Spleen (tissue), 11 donors: ENCODE measurements at regions not wholly inside any gene's neighbourhood (a gene's known extent, or its start where the extent isn't known, plus 50 kb on each side); places are given as distances from the start of the nearest gene placed in this dataset.

Source experiments
- DNase-seq: peaks from one replicate; pipeline ENCODE4 v3.0.0-alpha.2; 2020
- H3K27ac ChIP-seq, 8 donors: fragments of 200-600 bp; sonication (generic) in 7 of 8; 1 replicate in 4 of 8; 2 replicates in 4 of 8; pipeline versions ENCODE4 v1.5.0 to v1.8.0; 2016 to 2021; ENCODE audit warnings: inconsistent platforms in 4 of 8, mild to moderate bottlenecking in 4 of 8, moderate library complexity in 1 of 8
- H3K27me3 ChIP-seq, 7 donors: fragments of 200-600 bp; sonication (generic) in 6 of 7; replicated peaks in 1 of 7; 1 replicate in 4 of 7; 2 replicates in 3 of 7; pipeline versions ENCODE4 v1.5.0 to v1.8.0; 2016 to 2021; ENCODE audit warnings: inconsistent platforms in 3 of 7, mild to moderate bottlenecking in 1 of 7
- H3K36me3 ChIP-seq, 6 donors: fragments of 200-600 bp; sonication (generic) in 5 of 6; 1 replicate in 4 of 6; 2 replicates in 2 of 6; pipeline versions ENCODE4 v1.5.0 to v1.8.0; 2016 to 2021; ENCODE audit warnings: inconsistent platforms in 2 of 6
- H3K4me1 ChIP-seq, 6 donors: fragments of 200-600 bp; sonication (generic) in 5 of 6; 1 replicate in 3 of 6; 2 replicates in 3 of 6; pipeline versions ENCODE4 v1.5.0 to v1.8.0; 2016 to 2021; ENCODE audit warnings: inconsistent platforms in 3 of 6
- H3K4me3 ChIP-seq, 8 donors: fragments of 200-600 bp; sonication (generic) in 7 of 8; 1 replicate in 4 of 8; 2 replicates in 4 of 8; pipeline versions ENCODE4 v1.5.0 to v1.8.0; 2016 to 2021; ENCODE audit warnings: inconsistent platforms in 4 of 8, mild to moderate bottlenecking in 4 of 8, moderate library complexity in 2 of 8
- H3K9me3 ChIP-seq, 8 donors: fragments of 200-600 bp; sonication (generic) in 7 of 8; 1 replicate in 4 of 8; 2 replicates in 4 of 8; pipeline versions ENCODE4 v1.5.0 to v1.8.0; 2016 to 2021; ENCODE audit warnings: inconsistent platforms in 4 of 8
- CTCF ChIP-seq, 11 experiments: fragments of 200-600 bp in 7 of 11; fragments of 450-650 bp in 4 of 11; sonication (generic) in 4 of 11; IDR thresholded peaks in 8 of 11; conservative IDR thresholded peaks in 3 of 11; 1 replicate in 7 of 11; 2 replicates in 4 of 11; pipeline versions ENCODE4 v1.4.0 to v1.8.0; 2016 to 2021; ENCODE audit warnings: antibody characterized with exemption in 11 of 11, inconsistent platforms in 4 of 11, mild to moderate bottlenecking in 1 of 11
- POLR2A ChIP-seq, 3 donors: fragments of 450-650 bp; IDR thresholded peaks; one replicate each; pipeline ENCODE4 v1.5.1; 2017; ENCODE audit warnings: antibody characterized with exemption in 3 of 3, mild to moderate bottlenecking in 1 of 3
- POLR2AphosphoS5 ChIP-seq, 3 donors: sonication (generic); formaldehyde crosslinking; IDR thresholded peaks; one replicate each; pipeline ENCODE4 v1.5.1; 2017; ENCODE audit warnings: antibody characterized with exemption in 3 of 3
- WGBS, 5 donors: extraction: QIAGEN DNeasy Blood & Tissue Kit in 3 of 5; methylation state at CpG; one replicate each; pipeline versions ENCODE4 v1.1.5 to v1.1.7; 2013 to 2018; 5-methylcytosine and 5-hydroxymethylcytosine counted together
- intact Hi-C: fragments of 100-400 bp; cut with DNase I; formaldehyde crosslinking; loops from one replicate; pipeline ENCODE4 v1.15.0; 2023; ENCODE audit warnings: low total_unique reads
- donor health status: healthy with polysubstance abuse.
- donor health status: DM: no; HTN: no; CAD: no; lungs with moderate emphysema.
- donor health status: DM: no; HTN: no; CAD: no.
- donor health status: Bipolar disorder and iron deficiency.
- donor health status: healthy.
- donor health status: DM: no; HTN: no; CAD: no.
- donor health status: DM: yes; HTN: yes; CAD: no.

- Histone ChIP-seq H3K4me3 (no peak overlapping the region), H3K36me3 (no peaks in the 10 kb centered on the region), H3K27me3 (no peaks in the 10 kb centered on the region), H3K4me1 (peaks cover 0 to 46% (median 21%) of the 10 kb centered on the region in 6 donors), H3K27ac (no peak overlapping the region), H3K9me3 (no peaks in the 10 kb centered on the region)
- whole genome bisulfite sequencing, 5 donors: 27 to 70% (median 54%) methylated on average over 2 of the region's 2 CpGs
- no peak for TF ChIP-seq CTCF (IDR thresholded peaks at IDR 0.05 in 8 of 11, conservative IDR thresholded peaks at IDR 0.05 in 3 of 11)
- no peak for TF ChIP-seq POLR2A (IDR thresholded peaks at IDR 0.05)
- TF ChIP-seq POLR2AphosphoS5 (IDR thresholded peaks at IDR 0.05): no peak
- intact Hi-C loops: no loop called here
- no peak for DNase-seq
Measured at GRCh38 chr11:112526699-112527416, 266.2 kb upstream of the PLET1 start.

- no peak for DNase-seq
- H3K4me1 ChIP-seq: peaks cover 0 to 34% (median 17%) of the 10 kb centered on the region in 6 donors
- H3K9me3 ChIP-seq: no peaks in the 10 kb centered on the region
- H3K36me3 ChIP-seq: no peaks in the 10 kb centered on the region
- 70 to 85% (median 73%) methylated on average over 4 of the region's 4 CpGs for WGBS, 5 donors
- peaks cover 0 to 12% (median 0%) of the 10 kb centered on the region in 7 donors for H3K27me3 ChIP-seq
- intact Hi-C loops: no loop called here
- TF ChIP-seq POLR2A (IDR thresholded peaks at IDR 0.05) (no peak), POLR2AphosphoS5 (IDR thresholded peaks at IDR 0.05) (no peak), CTCF (IDR thresholded peaks at IDR 0.05 in 8 of 11, conservative IDR thresholded peaks at IDR 0.05 in 3 of 11) (no peak)
- H3K27ac ChIP-seq: no peak overlapping the region
- H3K4me3 ChIP-seq: no peak overlapping the region
Measured at GRCh38 chr11:112529071-112529470, 268.4 kb upstream of the PLET1 start.

GRCh38 chr11:112532506-112532905 is 271.8 kb upstream of the PLET1 start:
- no peak overlapping the region for H3K27ac ChIP-seq
- DNase-seq: no peak
- H3K27me3 ChIP-seq: peaks cover 0 to 30% (median 0%) of the 10 kb centered on the region in 7 donors
- 75 to 95% (median 87%) methylated on average over 1 of the region's 1 CpG for WGBS, 5 donors
- intact Hi-C loops: no loop called here
- no peaks in the 10 kb centered on the region for H3K4me1 ChIP-seq
- no peaks in the 10 kb centered on the region for H3K9me3 ChIP-seq
- no peak overlapping the region for H3K4me3 ChIP-seq
- TF ChIP-seq POLR2AphosphoS5 (IDR thresholded peaks at IDR 0.05): no peak
- no peak for TF ChIP-seq CTCF (IDR thresholded peaks at IDR 0.05 in 8 of 11, conservative IDR thresholded peaks at IDR 0.05 in 3 of 11)
- no peak for TF ChIP-seq POLR2A (IDR thresholded peaks at IDR 0.05)
- H3K36me3 ChIP-seq: no peaks in the 10 kb centered on the region

GRCh38 chr11:112533682-112534081 is 273.0 kb upstream of the PLET1 start:
- Histone ChIP-seq H3K27me3 (peaks cover 0 to 30% (median 0%) of the 10 kb centered on the region in 7 donors), H3K9me3 (no peaks in the 10 kb centered on the region), H3K4me1 (no peaks in the 10 kb centered on the region), H3K36me3 (no peaks in the 10 kb centered on the region), H3K27ac (no peak overlapping the region), H3K4me3 (no peak overlapping the region)
- no peak for DNase-seq
- TF ChIP-seq POLR2AphosphoS5 (IDR thresholded peaks at IDR 0.05): no peak
- no peak for TF ChIP-seq POLR2A (IDR thresholded peaks at IDR 0.05)
- no peak for TF ChIP-seq CTCF (IDR thresholded peaks at IDR 0.05 in 8 of 11, conservative IDR thresholded peaks at IDR 0.05 in 3 of 11)
- intact Hi-C loops: no loop called here
